HEK293T (cell line): ENCODE measurements at regions not wholly inside any gene's neighbourhood (a gene's known extent, or its start where the extent isn't known, plus 50 kb on each side); places are given as distances from the start of the nearest gene placed in this dataset.
"Not testable (repeated sequence)": the region's sequence is repeated elsewhere in the genome, so short reads cannot be mapped to it uniquely, and the experiment has no call there.

Experiments used
- ARNT ChIP-seq: fragments of 450-650 bp; IDR thresholded peaks from 2 replicates; pipeline ENCODE4 v1.6.1; 2017; ENCODE audit warnings: mild to moderate bottlenecking
- FOXK2 ChIP-seq: fragments of 450-650 bp; IDR thresholded peaks from 2 replicates; pipeline ENCODE4 v1.6.1; 2016; ENCODE audit warnings: mild to moderate bottlenecking
- NFRKB ChIP-seq: fragments of 450-650 bp; IDR thresholded peaks from 2 replicates; pipeline ENCODE4 v1.6.1; 2016; ENCODE audit warnings: mild to moderate bottlenecking, moderate library complexity
- TARDBP ChIP-seq: fragments of 450-650 bp; IDR thresholded peaks from 2 replicates; pipeline ENCODE4 v1.6.1; 2016
- ZNF384 ChIP-seq: fragments of 450-650 bp; IDR thresholded peaks from 2 replicates; pipeline ENCODE4 v1.6.1; 2016

DNA sequence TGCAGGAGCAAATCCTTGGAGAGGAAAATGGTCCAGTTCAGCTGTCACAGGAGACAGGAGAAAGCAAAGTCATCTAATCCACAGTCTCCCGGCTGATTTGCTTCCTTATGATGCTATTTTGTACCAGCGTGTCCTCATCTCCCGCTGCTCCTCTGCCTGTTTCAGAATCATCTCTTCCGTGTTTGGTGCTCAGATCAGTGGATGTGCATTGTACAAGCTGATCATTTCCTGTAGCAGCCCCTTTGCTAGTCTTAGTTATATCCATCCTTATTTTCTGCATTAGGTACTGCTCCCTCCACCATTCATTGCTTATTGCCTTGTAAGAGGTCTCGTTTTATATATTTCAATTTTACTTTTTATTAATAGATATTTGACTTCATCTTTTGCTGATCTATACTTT, 219.9 kb upstream of the PRSS58 start:
- not testable (repeated sequence) for TF ChIP-seq ZNF384, TARDBP, FOXK2, ARNT, NFRKB
